ENCODE measurements at regions not wholly inside any gene's neighbourhood (a gene's known extent, or its start where the extent isn't known, plus 50 kb on each side); places are given as distances from the start of the nearest gene placed in this dataset.
A peak's percentile ranks its signal among the peaks of the same experiment; 100 is the strongest.

- DNase-seq, result no peak
These were observed 179.0 kb upstream of the ADRA1D start for GRCh38 chr20:4427940-4428586.

- no peak for DNase-seq
These were observed 169.1 kb upstream of the ADRA1D start for GRCh38 chr20:4418141-4418540.

GRCh38 chr20:4415281-4415680, 166.2 kb upstream of the ADRA1D start:
- no peak for DNase-seq

- no peak for DNase-seq
These were observed 164.4 kb upstream of the ADRA1D start for GRCh38 chr20:4413314-4414049.

GRCh38 chr20:4412216-4412615, 163.1 kb upstream of the ADRA1D start:
- DNase-seq, result no peak

- peak in 1 of 3 experiments; percentile 18 for DNase-seq
These were observed 162.7 kb upstream of the ADRA1D start for GRCh38 chr20:4411744-4412143.

GRCh38 chr20:4406627-4407026, 157.5 kb upstream of the ADRA1D start:
- no peak for DNase-seq

GRCh38 chr20:4401601-4402000, 152.5 kb upstream of the ADRA1D start:
- DNase-seq, result no peak

- peak in 1 of 3 experiments; percentile 20 for DNase-seq
These were observed 135.9 kb upstream of the ADRA1D start for GRCh38 chr20:4384961-4385360.

- no peak for DNase-seq
These were observed 134.9 kb upstream of the ADRA1D start for GRCh38 chr20:4383961-4384360.

- DNase-seq, result no peak
These were observed 126.8 kb upstream of the ADRA1D start for GRCh38 chr20:4375881-4376280.

- DNase-seq, result no peak
These were observed 124.4 kb upstream of the ADRA1D start for GRCh38 chr20:4373454-4373853.

- DNase-seq, result no peak
These were observed 122.7 kb upstream of the ADRA1D start for GRCh38 chr20:4371623-4372251.

- no peak for DNase-seq
These were observed 121.8 kb upstream of the ADRA1D start for GRCh38 chr20:4370851-4371250.

GRCh38 chr20:4369798-4370124, 120.7 kb upstream of the ADRA1D start:
- DNase-seq, result no peak

GRCh38 chr20:4369119-4369797, 120.2 kb upstream of the ADRA1D start:
- DNase-seq, result peak in 1 of 3 experiments; percentile 60

- DNase-seq, result no peak
These were observed 117.0 kb upstream of the ADRA1D start for GRCh38 chr20:4366076-4366475.

- DNase-seq, result no peak
These were observed 109.5 kb upstream of the ADRA1D start for GRCh38 chr20:4358552-4358951.

GRCh38 chr20:4352348-4352747, 103.3 kb upstream of the ADRA1D start:
- DNase-seq, result no peak

GRCh38 chr20:4350096-4350495, 101.0 kb upstream of the ADRA1D start:
- no peak for DNase-seq

GRCh38 chr20:4344670-4345069, 95.6 kb upstream of the ADRA1D start:
- DNase-seq, result no peak

- no peak for DNase-seq
These were observed 93.5 kb upstream of the ADRA1D start for GRCh38 chr20:4342609-4343008.

- DNase-seq, result peak in 1 of 3 experiments; percentile 11
These were observed 92.9 kb upstream of the ADRA1D start for GRCh38 chr20:4341804-4342485.
